Stimulated activated CD8-positive, alpha-beta memory T cell treated with anti-CD3 and anti-CD28 coated beads, Interleukin-7, amount 100 ng/mL, for 48 hours (primary cell): ENCODE measurements at regions not wholly inside any gene's neighbourhood (a gene's known extent, or its start where the extent isn't known, plus 50 kb on each side); places are given as distances from the start of the nearest gene placed in this dataset.

Source experiments
- DNase-seq, 2 donors: peaks; one replicate each; pipeline ENCODE4 v3.0.0-alpha.2; 2020; ENCODE audit warnings: low read depth in 1 of 2; ENCODE audit errors: extremely low read depth in 1 of 2

GRCh38 chr6:40268614-40269013 is 318.6 kb downstream of the LRFN2 start:
- no peak for DNase-seq

GRCh38 chr6:40268166-40268565 is 319.0 kb downstream of the LRFN2 start:
- DNase-seq = no peak

- DNase-seq = no peak
These were observed 321.5 kb downstream of the LRFN2 start for GRCh38 chr6:40265615-40266014.

GRCh38 chr6:40263970-40264369 is 323.2 kb downstream of the LRFN2 start:
- no peak for DNase-seq

- DNase-seq = no peak
These were observed 324.8 kb downstream of the LRFN2 start for GRCh38 chr6:40262363-40262762.

GRCh38 chr6:40258531-40258930 is 324.3 kb upstream of the MOCS1 start:
- DNase-seq = no peak

GRCh38 chr6:40256831-40257230 is 322.6 kb upstream of the MOCS1 start:
- no peak for DNase-seq

GRCh38 chr6:40256224-40256623 is 322.0 kb upstream of the MOCS1 start:
- DNase-seq = no peak

- no peak for DNase-seq
These were observed 319.2 kb upstream of the MOCS1 start for GRCh38 chr6:40253420-40253819.

- DNase-seq = no peak
These were observed 318.4 kb upstream of the MOCS1 start for GRCh38 chr6:40252531-40253258.

- no peak for DNase-seq
These were observed 317.5 kb upstream of the MOCS1 start for GRCh38 chr6:40251637-40252300.

GRCh38 chr6:40249935-40250334 is 315.7 kb upstream of the MOCS1 start:
- DNase-seq = no peak

GRCh38 chr6:40247516-40248115 is 313.4 kb upstream of the MOCS1 start:
- no peak for DNase-seq

- DNase-seq = no peak
These were observed 310.4 kb upstream of the MOCS1 start for GRCh38 chr6:40244699-40245098.

GRCh38 chr6:40232698-40233097 is 298.4 kb upstream of the MOCS1 start:
- DNase-seq = no peak

- no peak for DNase-seq
These were observed 293.5 kb upstream of the MOCS1 start for GRCh38 chr6:40227735-40228134.

GRCh38 chr6:40222354-40222753 is 288.1 kb upstream of the MOCS1 start:
- DNase-seq = no peak

- DNase-seq = no peak
These were observed 285.5 kb upstream of the MOCS1 start for GRCh38 chr6:40219799-40220198.

- DNase-seq = no peak
These were observed 276.4 kb upstream of the MOCS1 start for GRCh38 chr6:40210628-40211056.

- no peak for DNase-seq
These were observed 271.5 kb upstream of the MOCS1 start for GRCh38 chr6:40205801-40206200.

- DNase-seq = no peak
These were observed 270.7 kb upstream of the MOCS1 start for GRCh38 chr6:40205004-40205403.

- DNase-seq = no peak
These were observed 263.1 kb upstream of the MOCS1 start for GRCh38 chr6:40197371-40197770.
